ENCODE measurements at regions not wholly inside any gene's neighbourhood (a gene's known extent, or its start where the extent isn't known, plus 50 kb on each side); places are given as distances from the start of the nearest gene placed in this dataset.
"Not testable (repeated sequence)": the region's sequence is repeated elsewhere in the genome, so short reads cannot be mapped to it uniquely, and the experiment has no call there.

DNA sequence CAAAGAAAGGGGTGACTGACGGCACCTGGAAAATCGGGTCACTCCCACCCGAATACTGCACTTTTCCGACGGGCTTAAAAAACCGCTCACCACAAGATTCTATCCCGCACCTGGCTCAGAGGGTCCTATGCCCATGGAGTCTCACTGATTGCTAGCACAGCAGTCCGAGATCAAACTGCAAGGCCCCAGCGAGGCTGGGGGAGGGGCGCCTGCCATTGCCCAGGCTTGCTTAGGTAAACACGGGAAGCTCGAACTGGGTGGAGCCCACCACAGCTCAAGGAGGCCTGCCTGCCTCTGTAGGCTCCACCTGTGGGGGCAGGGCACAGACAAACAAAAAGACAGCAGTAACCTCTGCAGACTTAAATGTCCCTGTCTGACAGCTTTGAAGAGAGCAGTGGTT lies 327.0 kb upstream of the MEIS2 start:
- DNase-seq = not testable (repeated sequence)

DNA sequence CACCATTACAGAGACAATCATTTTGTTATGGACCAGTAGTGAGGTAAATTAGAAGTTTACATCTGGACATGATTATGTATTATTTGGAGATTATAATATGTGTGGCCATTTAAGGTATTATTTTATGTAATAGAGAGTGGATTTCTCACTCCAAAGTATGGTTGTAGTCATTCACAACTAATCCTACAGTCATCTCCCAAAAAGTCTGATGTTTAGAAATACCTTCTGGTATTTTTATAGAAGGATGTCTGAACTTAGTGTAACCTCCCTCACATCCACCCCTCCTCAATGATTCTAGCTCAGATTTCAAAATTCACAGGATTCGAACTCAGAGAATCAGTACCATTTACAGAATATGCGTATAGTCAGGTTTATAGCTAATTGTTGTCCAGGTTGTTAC lies 346.6 kb upstream of the MEIS2 start:
- DNase-seq = no peak

DNA sequence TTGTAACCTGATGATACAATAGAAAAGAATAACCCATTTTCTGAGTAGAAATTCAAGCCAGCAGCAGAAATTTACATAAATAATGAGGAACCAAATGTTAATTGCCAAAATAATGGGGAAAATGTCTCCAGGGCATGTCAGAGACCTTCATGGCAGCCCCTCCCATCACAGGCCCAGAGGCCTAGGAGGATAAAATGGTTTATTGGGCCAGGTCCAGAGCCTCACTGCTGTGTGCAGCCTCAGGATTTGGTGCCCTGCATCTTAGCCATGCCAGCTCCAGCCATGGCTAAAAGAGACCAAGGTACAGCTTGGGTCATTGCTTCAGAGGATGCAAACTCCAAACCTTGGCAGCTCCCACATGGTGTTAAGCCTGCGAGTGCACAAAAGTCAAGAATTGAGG lies 352.1 kb upstream of the MEIS2 start:
- no peak for DNase-seq

DNA sequence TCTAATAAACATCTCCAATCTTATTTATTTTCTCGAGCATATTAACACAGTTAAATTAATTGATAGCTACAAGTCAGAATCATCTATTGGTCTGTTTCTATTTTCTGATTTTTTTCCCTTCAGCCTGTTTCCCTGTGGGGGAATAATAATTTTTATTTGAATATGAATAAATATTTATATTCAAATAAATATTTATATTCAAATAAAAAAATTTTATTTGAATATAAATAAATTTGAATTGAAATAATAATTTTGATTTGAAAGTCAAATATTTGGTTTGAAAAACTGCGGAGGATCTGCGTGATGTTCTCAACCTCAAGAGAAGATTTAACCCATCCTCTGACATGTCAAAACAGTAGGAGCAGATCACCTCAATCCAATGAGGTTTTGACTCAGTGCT lies 380.1 kb upstream of the MEIS2 start:
- DNase-seq = no peak

DNA sequence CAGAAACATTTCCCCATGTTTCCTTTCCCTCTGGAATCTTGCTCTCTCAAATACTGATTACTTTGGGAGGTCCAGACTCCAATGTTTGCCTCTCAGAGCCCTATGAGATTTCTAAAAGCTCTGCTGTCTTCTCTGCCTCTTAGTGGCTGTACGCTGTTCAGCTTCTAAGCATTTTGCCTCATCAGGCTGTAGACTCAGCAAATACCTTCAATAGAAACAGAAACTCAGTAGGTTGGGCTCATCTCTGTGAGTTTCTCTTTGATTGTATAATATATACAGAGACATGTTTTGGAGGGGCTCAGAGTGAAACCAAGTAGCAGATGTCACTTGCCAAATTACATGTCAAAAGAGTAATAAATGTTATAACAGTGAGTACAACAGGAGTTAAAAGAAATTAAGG lies 380.8 kb upstream of the MEIS2 start:
- no peak for DNase-seq

DNA sequence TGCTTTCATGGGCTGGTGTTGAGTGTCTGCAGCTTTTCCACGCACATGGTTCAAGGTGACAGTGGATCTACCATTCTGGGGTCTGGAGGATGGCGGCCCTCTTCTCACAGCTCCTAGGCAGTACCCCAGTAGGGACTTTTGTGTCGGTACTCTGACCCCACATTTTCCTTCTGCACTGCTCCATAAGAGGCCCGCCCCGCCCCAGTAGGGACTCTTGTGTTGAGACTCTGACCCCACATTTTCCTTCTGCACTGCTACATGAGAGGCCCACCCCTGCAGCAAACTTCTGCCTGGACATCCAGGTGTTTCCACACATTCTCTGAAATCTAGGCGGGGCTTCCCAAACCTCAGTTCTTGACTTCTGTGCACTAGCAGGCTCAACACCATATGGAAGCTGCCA lies 383.4 kb upstream of the MEIS2 start:
- DNase-seq = no peak

DNA sequence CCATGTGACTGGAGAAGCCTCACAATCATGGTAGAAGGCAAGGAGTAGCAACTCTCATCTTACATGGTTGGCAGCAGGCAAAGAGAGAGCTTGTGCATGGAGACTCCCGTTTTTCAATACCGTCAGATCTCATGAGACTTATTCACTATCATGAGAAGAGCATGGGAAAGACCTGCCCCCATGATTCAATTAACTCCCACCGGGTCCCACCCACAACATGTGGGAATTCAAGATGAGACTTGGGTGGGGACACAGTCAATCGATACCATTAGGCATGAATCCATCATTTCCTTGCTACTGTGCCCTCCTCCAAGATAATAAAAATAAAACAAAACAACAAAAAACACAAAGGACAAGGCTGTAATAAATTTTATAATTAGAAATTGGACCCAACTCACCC lies 384.7 kb upstream of the MEIS2 start:
- DNase-seq = no peak

DNA sequence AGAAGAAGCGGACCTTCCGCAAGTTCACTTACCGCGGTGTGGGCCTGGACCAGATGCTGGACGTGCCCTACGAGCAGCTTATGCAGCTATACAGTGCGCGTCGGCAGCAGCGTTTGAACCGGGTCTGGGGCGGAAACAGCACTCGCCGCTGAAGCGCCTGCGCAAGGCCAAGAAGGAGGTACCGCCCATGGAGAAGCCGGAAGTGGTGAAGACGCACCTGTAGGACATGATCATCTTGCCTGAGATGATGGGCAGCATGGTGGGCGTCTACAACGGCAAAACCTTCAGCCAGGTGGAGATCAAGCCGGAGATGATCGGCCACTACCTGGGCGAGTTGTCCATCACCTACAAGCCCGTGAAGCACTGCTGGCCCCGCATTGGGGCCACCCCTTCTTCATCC lies 390.4 kb upstream of the MEIS2 start:
- DNase-seq = no peak

DNA sequence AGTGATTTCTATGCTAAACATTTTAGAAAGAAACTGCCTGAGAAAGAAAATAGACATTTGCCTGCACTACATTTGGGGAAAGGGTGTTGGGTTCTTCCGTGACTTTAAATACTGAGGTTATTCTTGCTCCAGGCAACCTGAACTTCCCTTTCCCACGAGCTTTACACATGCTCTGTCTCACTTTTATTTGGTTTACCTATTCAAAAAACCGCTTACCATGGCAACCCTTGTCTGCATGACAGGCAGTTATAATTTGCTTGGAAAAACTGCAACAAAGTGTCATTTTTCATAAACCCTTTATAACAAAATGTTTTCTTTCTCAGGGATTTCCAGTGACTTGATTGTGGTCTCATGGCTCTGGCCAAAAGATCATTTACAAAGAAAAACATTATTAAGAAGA lies 416.3 kb upstream of the MEIS2 start:
- no peak for DNase-seq

DNA sequence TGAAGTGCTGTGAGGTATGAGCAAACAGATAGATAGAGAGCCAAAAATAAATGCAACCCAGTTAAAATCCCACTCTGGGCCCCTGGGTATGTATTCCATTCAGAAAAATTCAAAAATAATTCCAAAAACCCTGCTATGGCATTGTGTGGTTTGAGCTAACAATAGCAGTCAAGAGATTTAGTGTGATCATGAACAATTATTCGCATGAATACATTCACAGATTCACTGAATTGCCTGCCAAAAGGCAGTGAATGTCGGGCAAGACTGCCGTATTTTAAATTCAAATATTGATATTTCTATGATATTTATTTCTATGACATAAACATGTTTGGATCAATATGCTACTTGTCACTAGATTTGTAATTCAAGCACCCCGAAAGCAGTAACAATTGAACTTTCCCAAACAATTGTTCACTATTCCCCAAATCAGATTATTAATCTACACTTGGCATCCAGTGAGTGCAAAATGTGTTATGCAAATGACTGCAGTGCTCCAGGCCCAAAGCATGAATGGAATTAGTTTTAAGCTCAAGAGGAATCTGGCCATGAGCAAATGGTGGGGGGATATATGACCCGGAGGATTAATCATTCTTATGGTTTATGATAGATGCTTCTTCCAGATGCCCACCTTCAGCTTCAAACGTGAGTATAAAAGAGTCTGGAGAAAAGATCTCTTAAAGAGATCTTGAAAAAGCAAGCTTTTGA lies 417.0 kb upstream of the MEIS2 start:
- no peak for DNase-seq

DNA sequence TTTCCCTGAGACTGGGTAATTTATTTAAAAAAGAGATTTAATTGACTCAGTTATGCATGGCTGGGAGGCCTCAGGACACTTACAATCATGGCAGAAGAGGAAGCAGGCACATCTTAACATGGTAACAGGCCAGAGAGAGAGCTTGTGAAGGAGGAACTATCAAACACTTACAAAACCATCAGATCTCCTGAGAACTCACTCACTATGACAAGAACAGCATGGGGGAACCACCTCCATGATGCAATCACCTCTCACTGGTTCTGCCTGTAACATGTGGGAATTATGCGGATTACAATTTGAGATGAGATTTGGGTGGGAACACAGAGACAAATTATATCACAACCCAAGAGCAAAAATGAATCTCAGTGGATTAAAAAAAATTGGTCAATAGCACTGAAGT lies 416.0 kb upstream of the TMCO5A start:
- no peak for DNase-seq

DNA sequence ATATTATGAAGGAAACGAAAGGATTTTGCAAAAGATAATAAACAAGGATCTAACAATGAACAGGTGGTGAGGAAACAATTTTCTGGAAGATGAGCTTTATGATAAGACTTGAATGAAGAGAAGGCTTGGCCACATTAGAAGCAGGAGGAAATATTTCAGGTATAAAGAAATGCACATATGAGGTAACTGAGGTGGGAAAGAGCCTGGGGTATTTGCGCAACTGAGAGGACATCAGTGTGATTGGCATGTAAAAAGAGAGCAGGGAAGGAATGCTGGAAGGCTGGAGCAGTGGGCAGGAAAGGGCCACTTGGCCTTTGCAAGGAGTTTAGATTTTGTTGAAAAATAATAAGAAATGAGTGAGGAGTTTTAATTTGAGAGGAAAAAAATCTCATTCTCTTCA lies 414.4 kb upstream of the TMCO5A start:
- no peak for DNase-seq

DNA sequence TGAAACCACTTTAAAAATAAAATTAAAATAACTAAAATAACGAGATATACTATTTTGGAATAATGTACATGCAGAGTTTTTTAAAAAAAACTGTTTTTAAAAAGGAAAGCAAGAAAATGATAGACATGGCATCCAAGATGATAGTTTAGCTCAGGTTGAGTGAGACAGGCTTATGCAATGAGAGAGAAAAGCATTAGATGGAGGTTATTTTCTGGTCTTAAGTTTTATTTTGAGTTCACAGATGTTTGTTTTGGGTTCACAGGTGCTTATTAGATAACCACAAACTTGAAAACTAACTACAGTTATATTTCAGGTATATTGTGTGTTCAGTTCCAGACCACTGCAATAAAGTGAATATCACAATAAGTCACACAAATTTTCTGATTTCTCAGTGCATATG lies 413.6 kb upstream of the TMCO5A start:
- DNase-seq = no peak

DNA sequence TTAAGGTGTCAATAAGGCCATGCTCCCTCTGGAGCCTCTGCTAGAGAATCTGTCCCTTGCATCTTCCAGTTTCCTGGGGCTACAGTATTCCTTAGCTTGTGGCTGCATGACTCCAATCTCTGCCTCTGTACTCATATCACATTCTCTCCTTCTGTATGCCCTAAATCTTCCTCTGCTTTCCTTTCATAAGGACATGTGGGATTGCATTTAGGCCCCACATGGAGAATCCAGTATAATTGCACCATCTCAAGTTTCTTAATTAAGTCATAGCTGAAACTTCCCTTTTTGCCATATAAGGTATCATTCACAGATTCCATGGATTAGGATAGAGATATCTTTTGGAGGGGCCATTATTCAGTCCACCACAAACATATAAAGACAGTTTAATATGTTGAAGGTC lies 409.8 kb upstream of the TMCO5A start:
- DNase-seq = no peak

DNA sequence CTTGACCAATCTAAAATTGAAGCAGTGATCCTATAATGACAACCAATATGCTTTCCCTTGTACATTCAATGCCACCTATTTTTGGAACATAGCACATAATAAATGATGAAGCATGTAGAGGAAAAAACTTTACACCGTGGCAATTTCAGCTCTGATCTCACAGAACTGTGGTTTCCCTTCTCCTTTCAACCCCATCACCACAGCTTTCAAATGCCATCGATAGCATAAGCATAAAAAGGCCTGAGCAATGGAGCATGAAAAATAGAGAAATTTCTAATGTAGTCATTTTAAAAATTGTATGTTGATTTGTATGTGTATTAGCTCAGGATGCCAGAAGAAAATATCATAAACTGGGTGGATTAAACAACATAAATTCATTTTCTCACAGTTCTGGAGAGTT lies 406.0 kb upstream of the TMCO5A start:
- DNase-seq = no peak

DNA sequence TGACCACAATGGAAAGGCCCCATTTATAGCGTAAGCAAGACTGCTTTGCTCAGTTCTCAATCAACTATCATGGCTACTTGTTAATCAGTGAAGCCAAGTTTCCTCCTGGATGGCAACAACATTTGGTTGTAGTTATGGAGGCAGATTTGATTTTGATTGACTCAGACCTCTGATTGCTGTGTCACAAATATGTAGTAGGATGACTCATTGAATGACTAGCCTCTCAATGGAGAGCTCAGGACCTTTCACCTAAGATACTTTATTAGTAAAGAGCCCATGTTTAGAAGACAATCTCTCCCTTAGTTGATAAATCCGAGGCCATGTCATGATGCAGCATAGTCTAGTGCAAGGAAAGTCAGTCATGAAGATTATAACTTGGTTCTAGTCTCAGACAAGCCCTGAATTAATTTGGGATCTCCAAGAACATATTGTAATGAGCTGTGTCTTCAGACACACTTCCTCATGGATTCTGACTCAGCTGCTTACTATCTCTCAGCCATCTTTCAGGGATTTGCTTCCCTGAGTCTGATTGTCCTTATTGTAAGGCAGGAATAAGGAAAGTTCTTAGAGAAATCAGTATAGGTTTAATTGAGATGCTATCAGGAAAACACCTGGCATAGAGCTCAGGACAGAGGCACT lies 397.4 kb upstream of the TMCO5A start:
- no peak for DNase-seq

DNA sequence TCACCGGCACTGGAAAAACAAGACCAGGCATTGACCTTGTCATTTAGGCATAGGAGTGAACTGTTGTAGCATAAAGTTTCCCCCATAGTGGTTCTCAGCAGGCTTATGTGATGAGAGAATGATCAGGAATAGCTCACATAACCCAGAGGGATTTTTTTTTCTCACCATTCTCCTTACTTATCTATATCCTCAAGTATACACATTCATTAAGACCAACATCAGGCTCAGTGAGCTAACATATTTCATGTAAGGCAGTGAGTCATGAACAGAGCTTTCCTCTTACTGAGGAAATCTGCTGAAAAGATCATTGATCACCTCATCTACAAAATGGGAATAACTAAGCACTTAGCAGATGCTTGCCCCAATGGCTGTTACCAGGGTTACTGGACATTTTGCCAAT lies 396.6 kb upstream of the TMCO5A start:
- no peak for DNase-seq

DNA sequence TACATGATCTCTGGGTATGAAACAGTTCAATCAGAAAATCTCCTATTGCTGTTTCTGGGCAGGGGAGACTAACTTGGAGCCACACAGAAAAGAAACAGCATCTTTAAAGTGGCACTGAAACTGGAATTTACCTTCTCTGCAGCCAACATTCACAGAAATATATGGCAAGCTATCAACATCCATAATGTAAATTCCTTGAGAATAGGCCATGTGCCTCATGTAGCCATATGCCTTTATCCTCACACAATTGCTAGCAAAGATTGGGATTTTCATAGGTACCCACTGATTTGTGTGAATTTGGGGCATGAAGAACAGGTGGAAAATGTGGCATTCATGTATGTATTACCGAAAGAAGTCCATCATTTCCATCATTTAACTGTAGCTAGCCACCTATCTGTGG lies 386.3 kb upstream of the TMCO5A start:
- no peak for DNase-seq

DNA sequence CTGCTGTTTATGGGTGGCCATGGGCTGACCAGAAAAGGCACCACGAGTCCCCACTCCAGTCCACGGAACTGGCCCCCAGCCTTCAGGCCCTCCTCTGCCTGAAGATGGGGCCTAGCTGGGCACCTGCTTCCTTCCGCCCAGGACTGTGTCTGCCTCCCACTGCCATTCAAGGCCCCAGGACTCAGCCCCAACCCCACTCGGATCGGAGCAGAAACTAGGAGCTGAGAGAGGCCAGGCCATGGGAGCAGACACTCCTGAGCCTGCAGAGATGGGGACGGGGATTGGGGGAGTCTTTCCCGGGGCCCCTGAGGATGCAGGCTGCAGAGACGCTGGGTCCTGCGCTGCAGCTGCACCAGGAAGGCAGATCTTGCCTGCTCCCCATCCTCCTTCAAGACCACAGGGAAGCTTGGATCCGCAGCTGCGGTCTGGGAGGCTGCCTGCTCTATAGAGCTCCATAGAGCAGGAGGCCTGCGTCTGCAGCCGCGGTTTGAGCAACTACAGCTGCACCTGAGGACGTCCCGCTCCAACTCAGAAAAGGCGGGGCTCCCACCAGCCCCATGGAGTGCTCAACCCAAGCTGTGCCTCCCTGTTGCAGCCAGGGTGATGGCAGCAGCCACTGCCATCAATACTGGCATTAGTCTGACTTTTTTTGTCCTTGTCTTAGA lies 383.9 kb upstream of the TMCO5A start:
- no peak for DNase-seq

DNA sequence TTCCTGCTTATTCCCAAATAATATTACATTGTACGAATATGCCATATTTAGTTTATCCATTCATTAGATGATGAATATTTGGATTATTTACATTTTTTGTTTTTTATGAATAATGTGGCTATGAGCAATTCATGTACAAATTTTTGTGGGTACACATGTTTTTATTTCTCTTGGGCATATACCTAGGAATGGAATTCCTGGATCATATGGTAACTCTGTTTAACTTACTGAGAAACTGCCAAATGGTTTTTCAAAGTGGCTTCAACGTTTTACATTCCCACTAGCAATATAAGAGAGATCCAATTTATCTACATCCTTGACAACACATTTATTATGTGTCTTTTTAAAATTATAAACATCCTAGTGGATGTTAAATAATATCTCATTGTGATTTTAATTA lies 362.0 kb upstream of the TMCO5A start:
- DNase-seq = no peak

DNA sequence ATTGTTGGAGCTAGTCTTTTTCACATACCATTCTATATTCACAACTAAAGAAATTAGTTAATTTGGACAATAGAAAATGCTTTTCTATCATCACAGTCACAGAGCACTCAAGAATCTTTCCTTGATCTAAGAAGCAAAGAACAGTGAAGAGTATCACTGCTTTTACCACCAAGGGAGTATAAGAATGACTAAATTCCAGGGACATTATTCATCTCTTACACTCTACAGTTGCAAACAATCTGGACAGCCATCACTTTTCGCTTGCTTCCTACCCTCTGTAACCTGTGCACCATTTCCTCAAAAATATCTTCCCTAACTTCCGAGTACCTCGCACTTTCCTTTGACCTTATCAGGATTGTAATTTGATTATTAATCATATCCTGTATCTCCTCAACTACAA lies 359.5 kb upstream of the TMCO5A start:
- DNase-seq = no peak

DNA sequence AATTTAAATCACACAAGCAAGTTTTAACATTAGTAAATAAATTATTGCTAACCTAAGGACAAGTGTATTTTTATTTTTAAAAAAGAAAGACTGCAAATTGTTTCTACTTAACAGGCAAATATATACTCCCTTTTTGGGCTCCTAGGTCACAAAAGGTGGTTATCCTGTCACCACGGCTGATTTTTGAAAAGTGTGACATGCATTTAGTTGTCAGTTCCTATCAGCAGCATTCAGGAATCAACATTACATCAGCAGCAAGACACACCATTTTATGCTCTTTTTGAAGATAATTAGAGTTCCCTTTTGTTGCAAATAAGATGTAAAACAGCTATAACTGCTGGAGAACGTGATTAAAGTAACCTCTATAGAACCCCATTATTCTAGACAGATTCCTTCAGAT lies 357.5 kb upstream of the TMCO5A start:
- DNase-seq = no peak

DNA sequence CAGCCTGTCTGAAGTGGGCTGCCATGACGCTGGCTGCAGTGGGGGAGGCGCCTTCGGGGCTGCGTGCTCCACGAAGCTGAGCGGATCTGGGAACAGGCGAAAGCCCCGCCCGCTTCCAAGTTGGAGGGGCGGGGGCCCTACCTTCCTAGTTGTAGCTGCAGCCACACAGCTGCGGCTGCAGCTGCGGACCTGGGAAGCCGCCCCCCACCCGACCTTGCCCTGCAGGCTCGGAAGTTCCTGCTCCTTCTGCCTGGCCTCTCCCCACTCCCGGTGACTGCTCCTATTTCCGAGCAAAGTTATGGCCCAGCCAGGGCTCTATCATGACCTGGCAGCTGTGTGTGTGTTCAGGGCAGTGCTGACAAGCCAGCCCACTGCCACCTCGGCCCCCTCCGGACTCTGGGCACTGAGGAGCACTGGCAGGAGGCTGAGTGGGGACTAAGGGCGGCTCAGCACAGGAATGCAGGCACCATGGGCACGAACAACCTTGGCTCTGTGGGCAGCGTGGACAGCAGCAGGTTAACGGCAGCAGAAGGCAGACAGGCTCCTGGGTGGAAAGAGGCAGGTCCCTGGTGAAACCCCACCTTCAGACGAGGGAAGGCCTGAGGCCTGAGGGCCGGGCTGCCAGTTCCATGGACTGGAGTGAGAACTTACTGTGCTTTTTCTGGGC lies 352.4 kb upstream of the TMCO5A start:
- no peak for DNase-seq

DNA sequence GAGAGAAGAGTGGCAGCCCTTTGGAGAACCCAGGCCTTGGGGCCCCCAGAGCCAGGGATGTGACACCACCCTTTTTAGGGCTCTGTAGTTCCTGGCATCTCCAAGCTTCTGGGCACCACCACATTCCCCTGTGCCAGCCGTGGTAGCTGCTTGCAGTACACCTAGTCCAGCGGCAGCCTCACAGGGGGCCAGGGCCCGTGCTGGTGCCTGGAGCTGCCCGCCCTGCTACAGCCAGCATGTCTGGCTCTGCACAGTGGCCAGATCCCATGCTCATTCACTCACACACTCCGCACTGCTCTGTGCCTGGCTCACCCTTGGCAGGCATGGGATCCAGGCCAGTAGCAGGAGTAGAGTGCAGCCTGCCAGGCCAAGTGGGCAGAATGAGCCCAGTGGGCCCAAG lies 351.6 kb upstream of the TMCO5A start:
- no peak for DNase-seq

All from NCI-H526 treated with DMSO at 0.1 percent for 48 hours (cell line).